Cerebellar nuclear complex (tissue), 1 donor: ENCODE measurements at regions not wholly inside any gene's neighbourhood (a gene's known extent, or its start where the extent isn't known, plus 50 kb on each side); places are given as distances from the start of the nearest gene placed in this dataset.
"Not testable (repeated sequence)": the region's sequence is repeated elsewhere in the genome, so short reads cannot be mapped to it uniquely, and the experiment has no call there.

Experiments
- DNase-seq, 2 experiments: peaks; one replicate each; lab custom pipeline; 2025; lab: John Stamatoyannopoulos, UW

GRCh38 chr5:92179651-92180050, 796.5 kb upstream of the ARRDC3 start:
- DNase-seq = no peak

- no peak for DNase-seq
Measured at GRCh38 chr5:92177926-92178487, 794.9 kb upstream of the ARRDC3 start.

GRCh38 chr5:92163906-92164305, 780.8 kb upstream of the ARRDC3 start:
- no peak for DNase-seq

- DNase-seq = no peak
Measured at GRCh38 chr5:92147798-92148197, 764.7 kb upstream of the ARRDC3 start.

GRCh38 chr5:92147266-92147665, 764.1 kb upstream of the ARRDC3 start:
- DNase-seq = no peak

- DNase-seq = no peak
Measured at GRCh38 chr5:92145852-92146251, 762.7 kb upstream of the ARRDC3 start.

- no peak for DNase-seq
Measured at GRCh38 chr5:92144824-92145223, 761.7 kb upstream of the ARRDC3 start.

GRCh38 chr5:92132294-92132908, 749.3 kb upstream of the ARRDC3 start:
- not testable (repeated sequence) for DNase-seq

GRCh38 chr5:92126182-92126581, 743.1 kb upstream of the ARRDC3 start:
- DNase-seq = no peak

- DNase-seq = no peak
Measured at GRCh38 chr5:92119110-92119509, 736.0 kb upstream of the ARRDC3 start.

GRCh38 chr5:92106808-92107207, 723.7 kb upstream of the ARRDC3 start:
- no peak for DNase-seq

GRCh38 chr5:92104126-92104525, 721.0 kb upstream of the ARRDC3 start:
- no peak for DNase-seq

- no peak for DNase-seq
Measured at GRCh38 chr5:92102313-92102712, 719.2 kb upstream of the ARRDC3 start.

- DNase-seq = no peak
Measured at GRCh38 chr5:92092239-92092638, 709.1 kb upstream of the ARRDC3 start.

- no peak for DNase-seq
Measured at GRCh38 chr5:92086059-92086811, 703.1 kb upstream of the ARRDC3 start.

- DNase-seq = no peak
Measured at GRCh38 chr5:92081958-92082712, 699.0 kb upstream of the ARRDC3 start.

GRCh38 chr5:92070786-92071185, 687.7 kb upstream of the ARRDC3 start:
- no peak for DNase-seq

- DNase-seq = no peak
Measured at GRCh38 chr5:92064993-92065392, 681.9 kb upstream of the ARRDC3 start.

- DNase-seq = no peak
Measured at GRCh38 chr5:92051741-92052140, 668.6 kb upstream of the ARRDC3 start.

- no peak for DNase-seq
Measured at GRCh38 chr5:92050970-92051369, 667.9 kb upstream of the ARRDC3 start.

GRCh38 chr5:92041911-92042660, 659.0 kb upstream of the ARRDC3 start:
- DNase-seq = no peak

- no peak for DNase-seq
Measured at GRCh38 chr5:92041206-92041605, 658.1 kb upstream of the ARRDC3 start.
